Stromal cell of bone marrow (primary cell): ENCODE measurements at regions not wholly inside any gene's neighbourhood (a gene's known extent, or its start where the extent isn't known, plus 50 kb on each side); places are given as distances from the start of the nearest gene placed in this dataset.
A peak's percentile ranks its signal among the peaks of the same experiment; 100 is the strongest.

Experiments used
- DNase-seq: peaks from one replicate; pipeline ENCODE4 v3.0.0-alpha.2; 2012; ENCODE audit warnings: low read depth

DNA sequence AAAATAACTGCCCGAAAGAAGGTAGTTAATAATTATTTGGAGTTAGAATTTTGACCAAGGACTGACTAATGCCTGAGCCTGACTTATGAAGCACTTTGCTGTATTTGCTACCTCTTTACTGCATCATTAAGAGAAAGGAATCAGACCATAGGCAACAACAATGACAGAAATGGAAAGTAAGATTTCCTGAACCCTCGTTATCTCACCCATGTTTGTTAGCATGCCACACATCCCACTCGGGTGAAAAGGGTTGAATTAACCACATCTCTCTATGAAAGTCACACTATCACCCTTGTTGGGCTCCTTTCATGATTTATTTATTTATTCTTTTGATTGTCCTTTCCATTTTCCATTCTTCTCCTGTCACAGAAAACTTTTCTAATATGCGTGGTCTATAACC, 59.6 kb downstream of the OLIG3 start:
- no peak for DNase-seq

DNA sequence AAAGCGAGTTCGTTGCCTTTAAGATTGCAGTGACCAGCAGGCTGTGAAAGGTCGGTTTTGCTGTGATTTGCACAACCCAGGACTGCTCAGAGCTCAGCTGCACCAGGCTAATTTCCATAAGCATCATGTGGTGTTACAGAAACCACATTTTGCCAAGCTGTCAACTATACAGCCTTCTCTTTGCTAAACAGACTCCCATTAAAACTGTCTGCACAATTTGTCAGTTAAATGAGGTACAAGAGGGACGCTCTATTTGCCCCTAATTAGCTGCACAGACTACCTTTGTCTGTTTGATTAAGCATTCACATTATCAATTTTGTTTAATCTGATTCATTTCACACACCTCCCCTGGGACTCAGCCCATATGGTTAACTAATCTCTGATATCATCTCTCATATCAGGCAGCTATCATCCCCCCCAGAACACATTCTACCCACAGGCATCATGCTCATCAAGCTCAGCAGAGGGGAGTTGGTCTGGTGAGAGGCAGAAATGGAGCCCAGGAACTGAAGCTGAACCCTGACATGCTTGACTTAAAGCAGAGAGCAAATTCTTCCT, 62.1 kb downstream of the OLIG3 start:
- DNase-seq = no peak

DNA sequence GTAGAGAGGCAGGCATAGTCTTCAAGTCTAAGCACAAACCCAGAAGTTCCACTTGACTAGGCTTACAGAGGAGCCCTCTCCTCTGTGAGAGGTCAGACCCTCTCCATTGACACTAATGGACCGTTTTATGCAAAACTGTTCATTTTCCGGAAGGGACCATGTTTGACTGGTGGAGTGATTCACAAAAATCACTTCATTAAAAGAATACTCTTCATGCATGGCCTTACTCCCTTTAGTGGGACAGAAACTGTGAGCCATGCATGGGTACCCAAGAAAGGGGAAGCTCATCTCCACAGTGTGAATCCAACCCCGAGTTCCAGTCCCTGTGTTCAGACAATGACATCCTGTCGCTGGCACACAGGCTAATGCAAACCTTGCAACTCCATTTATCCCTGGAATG, 63.2 kb downstream of the OLIG3 start:
- DNase-seq = no peak

DNA sequence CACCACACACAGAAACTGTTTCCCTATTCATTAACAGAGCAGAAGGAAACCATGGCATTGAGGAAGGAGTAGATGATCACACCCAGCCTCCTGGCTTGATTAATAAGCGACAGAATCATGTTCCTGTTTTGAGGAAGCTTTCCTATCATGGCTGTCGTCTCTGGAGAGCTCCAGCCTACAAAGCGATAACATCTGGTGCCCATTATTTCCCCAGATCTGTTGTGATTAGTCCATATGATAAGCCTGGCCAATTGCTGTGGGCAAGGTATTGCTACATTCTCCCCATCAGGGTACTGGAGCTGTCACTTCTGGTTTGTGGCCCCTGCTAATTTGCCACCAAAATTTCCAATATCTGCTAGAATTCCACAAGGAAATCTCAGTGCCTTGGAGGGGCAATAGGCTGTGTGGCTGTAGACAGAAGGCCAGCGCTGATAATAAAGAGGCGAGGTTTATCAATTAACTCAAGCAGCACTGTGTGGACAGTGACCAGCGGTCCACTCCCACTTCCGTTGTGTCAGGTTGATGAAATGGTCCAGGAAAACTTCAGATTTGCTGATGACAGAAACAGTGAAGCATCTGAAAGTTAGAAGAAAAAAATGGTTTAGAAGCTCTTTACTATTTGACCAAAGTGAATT, 66.4 kb downstream of the OLIG3 start:
- no peak for DNase-seq

DNA sequence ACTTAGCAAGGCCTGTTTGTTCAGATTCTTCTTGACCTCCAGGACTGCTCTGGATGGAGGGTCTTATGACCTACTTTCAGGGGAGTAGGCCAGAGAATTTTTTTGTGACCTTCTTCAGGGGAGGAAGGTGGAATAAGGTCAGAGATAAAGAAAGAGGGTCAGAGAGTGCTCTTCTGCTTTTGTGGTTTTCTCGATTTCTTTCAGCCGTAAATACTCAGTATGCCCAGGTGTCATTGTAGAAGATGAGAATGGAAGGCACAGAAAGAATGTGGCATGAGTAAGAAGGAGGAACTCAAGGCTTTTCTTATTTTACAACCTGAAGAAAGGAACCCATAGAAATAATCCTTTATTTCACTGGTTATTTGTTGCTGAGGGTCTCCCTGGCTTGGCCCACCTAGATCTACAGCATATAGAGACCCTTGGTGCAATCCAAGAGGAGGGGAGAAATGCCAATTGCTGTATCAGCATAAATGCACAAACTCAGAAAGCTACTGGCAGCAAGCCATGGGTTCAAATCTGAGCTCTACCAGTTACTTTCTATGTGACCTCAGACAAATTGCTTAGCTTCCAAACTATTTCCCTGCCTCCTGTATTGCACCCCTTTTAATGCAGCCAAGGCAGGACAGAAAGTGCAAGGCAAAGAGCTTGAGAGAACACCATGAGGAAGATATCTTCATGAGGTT, 68.0 kb downstream of the OLIG3 start:
- DNase-seq = no peak

DNA sequence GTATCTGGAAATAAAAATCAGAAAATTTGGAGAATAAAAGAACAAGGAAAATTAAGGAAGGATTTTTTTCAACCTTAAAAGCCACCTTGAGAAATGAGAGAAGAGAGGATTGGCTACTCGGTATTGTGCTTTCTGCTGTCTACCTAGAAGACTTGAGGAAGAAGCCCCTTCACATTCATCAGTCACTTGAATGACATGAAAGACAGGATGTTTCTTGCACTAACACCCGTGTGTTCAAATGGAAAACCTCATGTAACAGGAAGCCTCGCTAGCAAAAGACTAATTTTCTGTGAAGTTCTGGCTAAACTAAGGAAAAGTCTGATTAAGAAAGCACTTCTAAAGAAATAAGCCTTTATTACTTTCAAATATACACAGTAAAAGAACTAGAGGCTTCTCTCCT, 69.9 kb downstream of the OLIG3 start:
- DNase-seq = no peak

DNA sequence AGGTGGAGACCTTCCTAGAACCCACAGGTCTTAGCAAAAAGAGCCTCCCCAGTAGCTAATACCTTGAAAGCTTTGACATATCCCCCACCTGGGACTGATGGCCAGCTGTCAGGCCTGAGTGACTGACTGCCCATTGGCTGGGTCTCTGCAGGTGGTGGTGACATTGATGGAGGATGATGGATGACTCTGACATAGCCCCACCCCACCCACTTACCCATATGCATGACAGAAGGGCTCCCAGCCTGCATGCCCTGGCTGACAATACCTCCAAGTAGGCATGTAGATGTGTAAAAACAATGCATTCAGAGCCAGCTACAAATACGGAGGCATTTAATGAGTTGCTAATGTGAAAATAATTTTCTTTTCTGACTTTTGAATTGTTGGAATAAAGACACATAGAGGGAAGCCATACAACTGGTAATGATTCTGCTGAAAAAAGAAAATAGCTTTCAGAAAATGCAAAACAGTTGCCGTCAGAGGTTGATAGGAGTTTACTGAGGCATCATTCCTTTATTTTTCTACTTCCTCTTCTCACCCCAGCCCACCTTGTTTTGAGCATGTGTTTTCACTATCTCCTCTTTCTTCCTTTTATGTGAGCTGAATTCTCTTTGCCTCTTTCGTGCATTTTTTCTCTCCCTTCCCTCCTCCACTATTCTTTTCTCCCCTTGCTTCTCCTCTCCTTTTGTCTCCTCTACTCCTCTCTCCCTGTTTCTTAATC, 70.6 kb downstream of the OLIG3 start:
- DNase-seq = no peak

DNA sequence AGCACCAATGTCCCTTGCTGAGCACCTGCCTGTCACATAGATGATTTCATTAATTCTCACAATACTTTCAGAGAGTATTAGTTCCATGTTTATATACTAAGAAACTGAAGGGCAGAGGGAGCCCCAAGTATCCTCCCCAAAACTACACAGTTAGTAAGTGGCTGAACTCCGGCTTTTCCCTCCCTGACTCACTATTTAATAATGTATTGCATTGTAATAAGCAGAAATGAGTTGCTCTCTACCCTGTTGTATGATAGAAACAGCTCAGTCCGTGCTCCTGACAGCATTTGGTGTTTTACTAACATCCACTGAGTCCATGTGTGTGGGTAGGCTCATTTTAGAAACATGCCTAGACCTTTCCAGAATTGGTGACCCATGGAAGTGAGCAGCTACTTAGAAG, 76.8 kb downstream of the OLIG3 start:
- DNase-seq = peak; percentile 36

DNA sequence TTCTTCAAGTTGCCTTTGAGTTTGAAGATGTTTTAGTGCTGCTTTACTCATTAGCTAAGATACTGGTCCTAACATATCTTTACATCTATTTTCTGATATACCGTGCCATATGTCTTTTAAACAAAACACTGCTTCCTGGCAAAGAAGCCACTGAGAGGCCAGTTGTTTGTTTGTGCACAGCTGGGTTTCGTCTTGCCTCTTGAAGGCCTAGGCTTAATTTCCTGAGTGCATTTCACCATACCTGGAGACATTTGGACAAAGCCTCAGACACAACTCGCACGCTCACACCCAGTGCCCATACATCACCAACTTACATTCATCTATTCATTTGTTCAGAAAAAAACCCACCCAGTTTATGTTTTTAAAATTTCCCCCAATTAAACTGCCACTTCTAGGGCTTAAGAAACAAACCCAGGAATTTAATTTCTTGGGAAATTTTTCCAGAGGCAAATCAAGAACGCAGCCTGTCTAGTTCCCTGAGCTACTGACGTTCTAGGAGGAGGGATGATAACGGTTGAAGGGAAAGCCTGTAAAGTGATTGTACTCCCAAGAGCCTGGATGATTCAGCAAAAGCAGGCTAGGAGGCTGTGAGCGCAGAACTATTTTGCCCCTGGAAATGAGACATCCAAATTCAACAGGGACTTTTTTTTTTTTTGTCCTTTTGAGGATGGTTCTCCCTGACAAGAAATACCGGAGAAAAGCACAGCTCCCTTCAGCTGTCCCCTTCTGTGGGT, 77.7 kb downstream of the OLIG3 start:
- peak; percentile 84 for DNase-seq

DNA sequence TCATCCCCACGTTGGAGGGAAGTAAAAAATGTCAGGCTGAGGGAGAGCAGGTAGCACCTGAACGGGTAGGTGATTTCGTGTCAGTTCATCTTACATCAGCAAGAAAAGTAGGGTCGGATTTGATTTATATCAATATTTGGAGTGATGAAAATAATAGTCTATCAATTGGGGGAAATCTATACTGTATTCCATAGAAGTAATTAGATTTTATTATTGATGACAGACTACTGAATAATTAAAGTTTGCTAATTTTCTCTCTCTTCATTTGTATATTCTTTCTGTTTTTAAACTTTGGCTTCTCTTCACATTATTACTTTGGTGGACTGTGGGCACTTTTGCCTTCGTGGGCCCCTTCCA, 78.4 kb downstream of the OLIG3 start:
- DNase-seq = no peak

DNA sequence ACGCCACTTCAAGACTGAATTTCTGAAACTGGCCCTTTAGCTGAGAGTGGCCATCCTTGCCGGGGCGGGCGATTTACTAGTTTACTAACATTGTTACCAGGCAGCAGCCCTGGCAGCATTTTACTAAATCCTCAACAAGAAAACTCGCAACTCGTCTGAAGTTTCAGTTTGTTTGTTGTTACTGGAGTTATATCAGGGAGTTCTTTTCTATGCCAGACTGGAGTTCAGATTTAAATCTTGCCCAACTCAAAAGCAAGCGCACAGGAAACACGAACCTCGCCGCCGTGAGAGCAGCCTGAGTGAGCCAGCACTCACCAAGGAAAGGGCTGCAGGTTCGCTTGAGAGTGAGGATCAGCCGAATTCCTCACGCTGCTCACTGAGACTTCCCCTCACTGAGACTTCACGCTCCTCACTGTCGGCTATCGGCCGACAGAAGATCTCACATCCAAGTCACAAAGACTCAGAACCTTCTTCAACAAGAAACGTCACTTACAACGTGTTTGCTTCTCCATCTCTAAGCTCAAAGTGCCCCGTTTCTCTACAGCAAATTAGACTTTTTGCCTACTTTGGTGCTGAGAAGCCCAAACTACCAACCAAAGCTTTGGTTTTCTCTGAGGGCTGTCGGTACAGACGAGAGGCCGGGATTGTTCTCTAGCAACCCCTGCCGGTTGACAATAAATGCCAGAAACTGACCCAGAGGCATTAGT, 78.9 kb downstream of the OLIG3 start:
- peak; percentile 72 for DNase-seq

DNA sequence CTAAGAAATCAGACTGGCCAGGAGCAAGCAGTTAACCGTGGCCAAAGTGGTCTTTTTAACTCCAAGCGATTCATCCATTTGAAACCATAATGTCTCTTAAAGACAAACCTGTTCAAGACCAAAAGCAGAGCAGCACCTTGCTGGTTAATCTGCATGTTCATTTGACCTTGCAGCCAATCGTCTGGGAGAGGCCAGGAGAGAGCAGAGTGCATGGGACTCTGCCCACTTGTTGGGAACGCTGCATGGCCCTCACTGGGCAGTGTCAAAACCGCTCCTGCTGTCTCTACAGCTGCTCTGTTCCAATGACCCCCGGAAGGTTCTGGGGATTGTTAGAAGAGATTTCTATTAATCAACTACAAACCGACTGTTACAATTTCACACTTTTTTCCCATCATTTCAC, 79.6 kb downstream of the OLIG3 start:
- no peak for DNase-seq

DNA sequence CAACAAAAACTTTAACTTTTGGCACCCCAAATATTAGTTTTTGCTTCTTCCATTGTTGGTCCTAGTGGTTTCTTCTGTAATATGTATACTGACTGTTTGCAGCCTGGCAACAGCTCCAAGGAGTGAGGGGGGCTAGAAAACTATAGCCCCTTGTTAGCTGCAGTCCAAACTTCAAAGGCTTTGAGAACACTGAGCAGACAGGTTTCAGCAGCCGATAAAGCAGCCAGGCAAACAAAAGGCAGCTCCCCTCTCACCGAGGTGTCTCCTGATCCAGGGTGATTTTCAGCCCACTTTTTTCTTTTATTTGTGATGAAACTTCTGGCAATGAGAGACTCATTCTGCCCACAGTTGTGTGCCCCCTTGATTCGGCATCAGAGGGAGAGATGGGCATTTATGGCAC, 80.7 kb downstream of the OLIG3 start:
- DNase-seq = no peak

DNA sequence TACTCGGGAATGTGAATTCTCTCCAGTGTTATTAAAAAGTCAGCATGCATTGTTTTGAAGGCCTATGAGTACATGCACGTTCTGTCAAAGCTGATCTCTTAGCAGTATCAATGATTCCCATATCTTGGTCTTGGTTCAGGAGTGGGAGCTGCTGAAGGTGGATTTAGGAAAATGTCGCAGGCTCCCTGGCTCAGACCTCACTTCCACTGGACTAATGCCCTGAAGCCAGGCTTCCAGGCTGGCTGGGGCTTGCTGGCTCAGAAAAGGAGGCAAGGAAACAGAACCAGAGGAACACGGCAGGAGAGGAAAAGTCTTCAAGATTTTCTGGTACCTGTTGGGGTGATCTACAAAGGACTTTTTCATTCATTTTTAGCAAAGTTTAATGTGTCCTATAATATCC, 81.6 kb downstream of the OLIG3 start:
- no peak for DNase-seq

DNA sequence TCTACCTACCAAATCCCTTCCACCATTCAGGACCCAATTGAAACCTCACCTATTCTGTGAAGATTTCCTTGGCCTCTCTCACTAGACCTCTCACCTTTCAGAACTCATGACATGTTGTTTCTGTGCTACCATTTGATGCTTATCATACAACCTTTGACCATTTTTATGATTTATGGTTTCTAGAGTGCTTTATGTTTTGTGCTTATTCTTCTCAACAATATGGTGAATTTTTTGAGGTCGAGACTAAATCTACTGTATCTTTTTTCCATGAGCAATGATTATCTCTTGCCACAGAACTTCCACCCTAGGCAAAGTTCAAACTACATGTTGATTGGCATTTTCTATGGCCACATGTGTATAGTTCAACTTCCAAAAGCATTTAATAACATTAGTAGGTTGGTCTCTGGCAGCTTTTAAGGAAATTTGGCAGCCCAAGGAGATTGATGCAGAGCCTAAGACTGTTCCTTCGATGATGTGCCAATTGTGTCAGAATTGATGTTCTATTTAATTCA, 84.9 kb downstream of the OLIG3 start:
- no peak for DNase-seq

DNA sequence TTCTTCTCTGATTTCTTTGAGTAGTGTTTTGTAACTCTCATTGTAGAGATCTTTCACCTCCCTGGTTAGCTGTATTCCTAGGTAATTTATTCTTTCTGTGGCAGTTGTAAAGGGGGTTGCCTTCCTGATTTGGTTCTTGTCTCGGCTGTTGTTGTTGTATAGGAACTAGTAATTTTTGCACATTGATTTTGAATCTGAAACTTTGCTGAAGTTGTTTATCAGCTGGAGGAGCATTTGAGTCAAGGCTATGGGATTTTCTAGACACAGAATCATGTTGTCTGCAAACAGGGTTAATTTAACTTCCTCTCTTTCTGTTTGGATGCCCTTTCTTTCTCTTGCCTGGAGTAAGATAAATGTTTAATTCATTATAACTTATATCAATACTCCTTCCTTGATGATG, 86.4 kb downstream of the OLIG3 start:
- DNase-seq = no peak

DNA sequence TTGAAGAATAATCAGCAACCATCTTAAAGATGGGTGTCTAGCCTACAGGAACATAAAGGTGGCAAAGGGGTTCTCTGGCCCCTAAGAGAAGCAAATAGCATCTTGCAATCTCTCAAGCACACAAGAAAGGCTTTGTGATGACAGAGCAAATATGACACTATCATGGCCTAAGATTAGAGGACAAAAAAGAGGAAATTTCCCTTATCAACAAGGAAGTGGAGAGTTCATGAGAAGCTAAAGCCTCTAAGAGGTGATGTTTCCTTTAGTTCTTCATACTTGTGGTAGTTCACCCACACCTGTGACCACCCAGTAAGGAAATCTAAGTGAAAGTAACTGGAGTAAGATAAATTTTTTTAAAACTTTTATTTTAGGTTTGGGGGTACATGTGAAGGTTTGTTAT, 88.4 kb downstream of the OLIG3 start:
- DNase-seq = no peak

DNA sequence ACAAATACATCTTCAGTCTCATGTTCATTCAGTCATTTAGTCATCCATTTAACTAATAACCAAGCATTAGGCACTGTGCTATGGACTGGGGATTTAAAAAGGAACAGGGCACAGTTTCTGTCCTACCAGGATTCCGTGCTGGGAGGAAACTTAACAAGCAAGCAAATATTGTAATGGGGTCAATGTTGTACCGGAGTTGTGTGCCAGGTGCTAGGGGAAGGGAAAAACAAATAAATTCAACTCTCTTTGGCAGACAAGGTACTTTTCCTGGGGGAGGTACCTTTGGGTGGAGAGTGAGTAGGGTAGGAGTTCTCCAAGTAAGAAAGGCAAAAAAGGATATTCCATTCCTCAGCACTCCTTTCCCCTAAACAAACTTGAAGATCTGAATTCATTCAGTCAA, 90.3 kb downstream of the OLIG3 start:
- DNase-seq = no peak

DNA sequence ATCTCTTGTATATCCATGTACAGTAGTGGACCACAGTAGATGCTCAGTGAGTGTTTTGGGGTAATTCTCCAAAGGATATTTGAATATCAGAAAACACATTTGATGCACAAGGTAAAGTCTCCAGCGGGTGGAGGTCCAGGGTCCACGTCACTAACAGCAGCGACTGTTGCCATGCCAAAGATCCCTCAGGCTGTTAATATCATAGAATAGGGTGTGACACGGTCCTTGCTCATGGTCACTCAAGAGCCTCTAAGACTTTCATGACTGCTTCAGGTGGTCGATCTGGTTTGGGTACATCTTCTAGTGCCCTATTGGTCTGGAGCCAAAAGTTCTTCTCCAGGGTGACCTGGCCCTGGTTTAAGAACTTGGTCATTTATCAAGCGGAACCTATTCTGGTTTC, 90.8 kb downstream of the OLIG3 start:
- no peak for DNase-seq

DNA sequence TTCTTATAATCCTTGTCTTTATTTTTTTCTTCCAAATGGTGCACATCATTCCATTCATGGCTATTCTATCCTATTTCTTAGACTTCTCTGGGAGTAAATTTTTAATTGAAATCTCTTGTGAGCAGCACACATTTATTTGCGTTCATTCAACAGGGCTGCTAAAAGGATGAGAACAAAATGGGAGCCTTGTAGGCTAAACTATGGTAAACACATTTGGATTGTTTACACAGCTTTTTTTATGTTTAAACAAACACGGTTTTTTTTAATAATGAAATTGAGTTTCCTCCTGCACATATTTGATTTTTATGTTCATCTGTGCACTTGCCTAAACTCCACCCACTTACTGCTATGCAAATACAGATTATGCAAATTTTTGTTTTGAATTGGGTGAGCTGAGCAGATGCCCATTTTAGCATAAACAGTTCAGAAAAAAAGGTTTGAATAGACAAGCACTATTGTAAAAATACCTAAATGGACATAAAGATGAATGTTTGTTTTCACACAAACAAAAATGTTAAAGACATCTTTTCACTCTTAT, 92.0 kb downstream of the OLIG3 start:
- DNase-seq = no peak

DNA sequence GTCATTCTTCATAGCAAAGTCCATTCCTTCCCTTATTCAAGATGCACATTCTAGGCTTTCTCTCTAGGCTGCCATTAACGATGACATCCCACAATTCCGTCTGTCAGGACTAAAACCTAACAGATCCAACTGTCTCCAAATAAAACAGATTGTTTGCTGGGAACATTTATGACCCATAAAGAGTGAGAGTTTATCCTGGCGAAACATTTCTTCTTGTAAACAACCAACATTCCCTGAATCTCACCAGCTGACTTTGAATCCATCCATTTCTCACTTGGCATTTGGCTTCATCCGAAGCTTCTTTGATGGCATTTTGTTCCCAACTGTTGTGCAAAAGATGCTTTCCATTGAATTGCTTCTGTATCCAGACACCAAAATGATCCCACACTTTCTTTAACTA, 93.1 kb downstream of the OLIG3 start:
- DNase-seq = no peak
